ENCODE measurements at regions not wholly inside any gene's neighbourhood (a gene's known extent, or its start where the extent isn't known, plus 50 kb on each side); places are given as distances from the start of the nearest gene placed in this dataset.

DNA sequence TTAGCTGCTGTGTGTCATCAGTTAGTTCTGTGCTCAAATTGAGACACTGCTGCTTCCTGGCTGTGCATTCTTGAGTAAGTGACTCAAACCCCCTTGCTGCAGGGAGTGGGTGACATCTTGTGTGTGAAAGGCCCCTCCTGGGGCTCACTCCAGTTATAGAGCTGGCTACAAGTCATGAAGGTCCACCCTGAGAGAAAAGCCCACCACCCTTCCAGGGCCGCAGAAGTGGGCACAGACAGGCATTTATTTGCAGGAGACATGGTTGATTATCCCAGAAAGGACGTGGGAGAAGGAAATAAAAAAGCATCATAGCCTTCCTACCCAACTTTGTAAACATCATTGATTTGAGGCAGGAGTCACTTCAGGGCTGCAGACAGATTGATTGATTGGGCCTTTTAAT, 550.6 kb downstream of the MATN1 start:
- Histone ChIP-seq H3K4me3 (replicated peaks in 1 of 2; ENCODE audit: low read depth in 1 of 2, low read length in 2 of 2) (no peak overlapping the region), H3K36me3 (ENCODE audit: control insufficient read depth in 1 of 2, insufficient read depth in 2 of 2, low read length in 2 of 2) (no peaks in the 10 kb centered on the region), H2AFZ (ENCODE audit: low read depth, low read length, poor library complexity, severe bottlenecking) (no peak overlapping the region), H3K4me2 (ENCODE audit: low read length) (no peak overlapping the region), H3K4me1 (ENCODE audit: control insufficient read depth in 1 of 2, insufficient read depth in 2 of 2, low read length in 2 of 2) (no peaks in the 10 kb centered on the region), H3K9me3 (ENCODE audit: control insufficient read depth in 1 of 2, insufficient read depth in 1 of 2, low read depth in 1 of 2, low read length in 2 of 2) (no peaks in the 10 kb centered on the region), H3K27ac (ENCODE audit: low read depth, low read length) (no peak overlapping the region), H3K27me3 (ENCODE audit: insufficient read depth, low read length) (peaks cover 23% of the 10 kb centered on the region), H3K9me2 (ENCODE audit: insufficient read depth) (no peaks in the 10 kb centered on the region), H3K9ac (ENCODE audit: low read length) (no peak overlapping the region), H3K79me2 (ENCODE audit: insufficient read depth, low read length) (no peaks in the 10 kb centered on the region), H4K20me1 (ENCODE audit: insufficient read depth) (no peaks in the 10 kb centered on the region)
- ATAC-seq = no peak
- no peak for DNase-seq (ENCODE audit: low read depth, low spot score)
- BruUV-seq (replicated peaks) = no TSS peak
- ChIA-PET RAD21 (ENCODE audit: low non-redundant PET in 1 of 2, low total read pairs in 2 of 2, uncharacterized antibody in 2 of 2, unreplicated experiment in 2 of 2) (no interaction called here), POLR2A (no interaction called here), CTCF (no interaction called here)
- intact Hi-C loops (cut with micrococcal nuclease) = no loop called here
- TF ChIP-seq CBX3 (IDR thresholded peaks at IDR 0.05; ENCODE audit: low read depth) (no peak), YY1 (IDR thresholded peaks at IDR 0.05; ENCODE audit: extremely low read depth, insufficient replicate concordance, low read depth, low read length) (no peak), EGR1 (IDR thresholded peaks at IDR 0.05; ENCODE audit: low read depth) (no peak), REST (IDR thresholded peaks at IDR 0.05; ENCODE audit: low read depth) (no peak), SP1 (IDR thresholded peaks at IDR 0.05; ENCODE audit: low read depth) (no peak), EZH2 (IDR thresholded peaks at IDR 0.05) (no peak), SIN3A (IDR thresholded peaks at IDR 0.05; ENCODE audit: low read depth) (no peak), FOSL1 (IDR thresholded peaks at IDR 0.05; ENCODE audit: low read depth) (no peak), ZFX (IDR thresholded peaks at IDR 0.05) (no peak), TCF7L2 (IDR thresholded peaks at IDR 0.05; ENCODE audit: borderline replicate concordance, extremely low read depth, insufficient read depth, insufficient read length) (no peak), JUND (IDR thresholded peaks at IDR 0.05) (no peak), POLR2AphosphoS5 (IDR thresholded peaks at IDR 0.05; ENCODE audit: low read depth, low read length) (no peak), RAD21 (IDR thresholded peaks at IDR 0.05; ENCODE audit: low read depth) (no peak), SRF (IDR thresholded peaks at IDR 0.05; ENCODE audit: low read depth) (no peak), ELF1 (IDR thresholded peaks at IDR 0.05; ENCODE audit: borderline replicate concordance, low read depth) (no peak)
- TF ChIP-seq, protein P1, sequence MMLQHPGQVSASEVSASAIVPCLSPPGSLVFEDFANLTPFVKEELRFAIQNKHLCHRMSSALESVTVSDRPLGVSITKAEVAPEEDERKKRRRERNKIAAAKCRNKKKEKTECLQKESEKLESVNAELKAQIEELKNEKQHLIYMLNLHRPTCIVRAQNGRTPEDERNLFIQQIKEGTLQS (IDR thresholded peaks at IDR 0.05) = no peak
- TF ChIP-seq, protein P2, sequence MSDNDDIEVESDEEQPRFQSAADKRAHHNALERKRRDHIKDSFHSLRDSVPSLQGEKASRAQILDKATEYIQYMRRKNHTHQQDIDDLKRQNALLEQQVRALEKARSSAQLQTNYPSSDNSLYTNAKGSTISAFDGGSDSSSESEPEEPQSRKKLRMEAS (IDR thresholded peaks at IDR 0.05) = no peak
- TF ChIP-seq, protein P3, sequence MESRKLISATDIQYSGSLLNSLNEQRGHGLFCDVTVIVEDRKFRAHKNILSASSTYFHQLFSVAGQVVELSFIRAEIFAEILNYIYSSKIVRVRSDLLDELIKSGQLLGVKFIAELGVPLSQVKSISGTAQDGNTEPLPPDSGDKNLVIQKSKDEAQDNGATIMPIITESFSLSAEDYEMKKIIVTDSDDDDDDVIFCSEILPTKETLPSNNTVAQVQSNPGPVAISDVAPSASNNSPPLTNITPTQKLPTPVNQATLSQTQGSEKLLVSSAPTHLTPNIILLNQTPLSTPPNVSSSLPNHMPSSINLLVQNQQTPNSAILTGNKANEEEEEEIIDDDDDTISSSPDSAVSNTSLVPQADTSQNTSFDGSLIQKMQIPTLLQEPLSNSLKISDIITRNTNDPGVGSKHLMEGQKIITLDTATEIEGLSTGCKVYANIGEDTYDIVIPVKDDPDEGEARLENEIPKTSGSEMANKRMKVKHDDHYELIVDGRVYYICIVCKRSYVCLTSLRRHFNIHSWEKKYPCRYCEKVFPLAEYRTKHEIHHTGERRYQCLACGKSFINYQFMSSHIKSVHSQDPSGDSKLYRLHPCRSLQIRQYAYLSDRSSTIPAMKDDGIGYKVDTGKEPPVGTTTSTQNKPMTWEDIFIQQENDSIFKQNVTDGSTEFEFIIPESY (IDR thresholded peaks at IDR 0.05; ENCODE audit: extremely low read depth, insufficient replicate concordance, low read length) = no peak

Measured in HCT116 (cell line).